HG02852 (cell line): ENCODE measurements at regions not wholly inside any gene's neighbourhood (a gene's known extent, or its start where the extent isn't known, plus 50 kb on each side); places are given as distances from the start of the nearest gene placed in this dataset.

Source experiments
- ATAC-seq: cut with Tn5 transposase; IDR thresholded peaks from one replicate; pipeline ENCODE4 v1.9.1; 2021; ENCODE audit warnings: mild to moderate bottlenecking, moderate library complexity; ENCODE audit not compliant: unreplicated experiment

GRCh38 chr4:123866796-123867195 lies 470.2 kb downstream of the SPRY1 start:
- ATAC-seq = no peak

DNA sequence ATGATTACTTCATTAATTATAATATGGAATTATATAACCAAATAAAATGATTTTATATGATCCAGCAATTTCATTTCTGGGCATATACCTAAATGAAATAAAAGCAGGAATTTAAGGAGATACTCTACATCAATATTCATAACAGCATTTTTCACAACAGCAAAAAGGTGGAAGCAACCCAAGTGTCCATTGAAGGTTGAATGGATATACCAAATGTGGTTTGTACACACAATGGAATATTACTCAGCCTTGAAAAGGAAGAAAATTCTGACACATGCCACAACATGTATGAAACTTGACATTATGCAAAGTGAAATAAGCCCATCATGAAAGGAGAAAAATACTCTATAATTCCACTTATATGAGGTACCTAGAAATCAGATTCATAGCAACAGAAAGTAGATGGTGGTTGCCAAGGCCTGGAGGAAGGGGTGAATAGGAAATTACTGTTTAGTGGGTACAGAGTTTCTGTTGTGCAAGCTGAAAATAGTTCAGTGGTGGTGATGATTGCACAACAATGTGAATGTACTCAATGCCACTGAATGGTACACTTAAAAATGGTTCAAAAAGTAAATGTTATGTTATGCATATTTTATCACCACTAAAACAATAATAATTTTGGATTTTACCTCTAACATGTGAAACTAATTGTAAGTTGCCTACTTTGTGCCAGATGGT lies 471.5 kb downstream of the SPRY1 start:
- ATAC-seq = no peak

GRCh38 chr4:123869286-123870215 lies 473.0 kb downstream of the SPRY1 start:
- no peak for ATAC-seq

DNA sequence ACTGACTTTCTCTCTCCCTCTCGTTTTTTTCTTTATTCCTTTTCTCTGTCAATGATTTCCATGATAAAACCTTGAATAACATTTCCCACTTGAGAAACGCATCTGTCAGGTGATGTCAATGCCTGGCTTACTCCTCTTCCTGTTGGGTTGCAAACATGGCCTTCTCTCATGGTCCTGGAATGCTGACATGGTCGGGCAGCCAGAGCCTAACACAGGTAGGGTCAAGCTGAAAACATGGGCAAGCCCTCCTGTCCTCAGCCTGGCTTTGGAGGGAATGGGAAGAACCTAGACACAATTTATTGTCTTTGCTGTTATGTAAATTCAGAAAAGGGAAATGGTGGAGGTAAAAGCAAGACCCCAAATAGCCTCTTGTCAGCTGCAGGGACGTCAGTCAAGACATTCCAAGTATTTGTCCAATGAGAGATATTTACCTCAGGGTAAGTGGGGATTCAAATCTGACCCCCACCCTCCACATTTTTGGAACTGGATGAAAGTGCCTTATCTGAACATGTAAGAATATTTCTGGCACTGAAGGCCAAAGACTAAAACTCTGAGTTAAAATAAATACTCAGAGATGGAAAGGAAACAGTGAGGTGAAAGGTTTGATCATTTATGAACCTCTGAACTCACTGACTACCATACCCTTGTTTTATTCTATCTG lies 473.8 kb downstream of the SPRY1 start:
- ATAC-seq = no peak

DNA sequence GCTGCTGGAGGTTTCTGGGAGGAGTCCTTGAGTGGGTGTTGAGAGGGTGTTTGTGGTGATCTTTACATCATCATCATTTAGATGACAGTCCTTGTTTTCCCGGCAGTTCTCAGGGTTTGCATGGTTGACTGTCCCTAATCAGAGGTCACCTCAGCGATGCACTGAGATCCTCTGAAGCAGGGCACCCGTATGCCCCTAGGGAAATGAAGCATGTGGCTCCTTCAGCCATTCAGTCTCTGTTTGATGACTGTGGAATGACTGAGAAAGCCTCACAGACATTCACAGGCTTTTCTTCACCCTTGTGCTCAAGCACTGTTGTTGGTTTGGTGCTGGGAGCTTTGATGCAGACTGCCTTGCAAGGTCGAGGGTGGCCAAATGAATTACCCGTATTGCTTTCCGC lies 474.7 kb downstream of the SPRY1 start:
- ATAC-seq = no peak

DNA sequence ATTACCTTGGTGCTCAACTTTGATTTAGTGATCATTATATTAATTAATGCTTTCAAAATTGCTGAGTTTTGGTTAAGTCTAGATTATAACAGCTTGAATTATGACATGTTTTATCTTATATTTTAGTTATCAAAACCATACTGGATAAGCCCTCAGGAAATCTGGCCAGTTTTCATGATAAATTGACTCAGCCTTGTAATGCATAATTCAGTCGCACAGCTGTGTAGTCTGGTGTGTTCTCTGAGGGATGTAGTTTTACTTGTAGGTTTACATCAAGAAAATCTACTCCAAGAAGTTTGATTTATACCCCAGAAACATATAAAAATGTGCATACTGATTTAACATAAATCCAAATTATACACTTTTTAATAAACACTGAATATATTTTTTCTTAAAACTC lies 477.5 kb downstream of the SPRY1 start:
- ATAC-seq = no peak

- ATAC-seq = no peak
These were observed 479.5 kb downstream of the SPRY1 start for GRCh38 chr4:123876143-123876542.

DNA sequence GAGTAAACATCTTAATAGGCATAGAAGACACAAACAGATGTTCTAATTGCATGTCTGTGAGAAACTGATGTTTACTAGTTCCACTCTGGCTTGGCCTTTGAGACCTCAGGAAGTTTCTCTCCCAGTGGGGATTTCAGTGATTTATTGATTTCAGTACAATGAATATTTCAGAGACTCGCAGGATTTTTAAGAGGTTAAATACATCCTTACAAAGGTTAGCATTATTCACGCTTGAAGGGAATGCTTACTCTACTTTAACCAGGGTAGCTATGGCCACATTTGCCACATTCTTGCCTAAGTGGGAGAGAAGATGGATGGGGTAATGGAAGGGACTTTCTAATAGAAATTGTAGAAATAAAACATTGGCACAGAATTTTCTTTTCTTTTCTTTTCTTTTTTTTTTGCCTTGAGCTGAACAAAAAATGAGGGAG lies 480.1 kb downstream of the SPRY1 start:
- no peak for ATAC-seq

GRCh38 chr4:123877551-123877950 lies 481.0 kb downstream of the SPRY1 start:
- no peak for ATAC-seq

GRCh38 chr4:123878976-123879375 lies 482.4 kb downstream of the SPRY1 start:
- no peak for ATAC-seq

- ATAC-seq = no peak
These were observed 484.0 kb downstream of the SPRY1 start for GRCh38 chr4:123880631-123881030.

GRCh38 chr4:123884922-123885321 lies 488.3 kb downstream of the SPRY1 start:
- ATAC-seq = no peak

GRCh38 chr4:123889507-123889906 lies 492.9 kb downstream of the SPRY1 start:
- no peak for ATAC-seq

DNA sequence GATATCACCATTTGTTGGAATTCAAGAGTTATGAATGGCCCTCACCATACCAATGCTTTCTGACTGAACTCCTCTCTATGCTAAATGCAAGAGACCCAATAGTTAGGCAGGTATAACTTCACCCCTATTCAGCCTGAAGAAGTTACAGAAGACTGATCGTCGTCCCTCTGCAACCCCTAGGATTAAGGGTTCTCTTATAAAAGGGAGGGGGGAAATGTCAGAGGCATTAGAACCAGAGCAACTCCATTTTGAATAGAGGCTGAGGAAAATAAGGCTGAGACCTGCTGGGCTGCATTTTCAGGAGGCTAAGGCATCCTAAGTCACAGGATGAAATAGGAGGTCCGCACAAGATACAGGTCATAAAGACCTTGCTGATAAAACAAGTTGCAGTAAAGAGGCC lies 494.3 kb downstream of the SPRY1 start:
- no peak for ATAC-seq

GRCh38 chr4:123891881-123892280 lies 495.3 kb downstream of the SPRY1 start:
- no peak for ATAC-seq

DNA sequence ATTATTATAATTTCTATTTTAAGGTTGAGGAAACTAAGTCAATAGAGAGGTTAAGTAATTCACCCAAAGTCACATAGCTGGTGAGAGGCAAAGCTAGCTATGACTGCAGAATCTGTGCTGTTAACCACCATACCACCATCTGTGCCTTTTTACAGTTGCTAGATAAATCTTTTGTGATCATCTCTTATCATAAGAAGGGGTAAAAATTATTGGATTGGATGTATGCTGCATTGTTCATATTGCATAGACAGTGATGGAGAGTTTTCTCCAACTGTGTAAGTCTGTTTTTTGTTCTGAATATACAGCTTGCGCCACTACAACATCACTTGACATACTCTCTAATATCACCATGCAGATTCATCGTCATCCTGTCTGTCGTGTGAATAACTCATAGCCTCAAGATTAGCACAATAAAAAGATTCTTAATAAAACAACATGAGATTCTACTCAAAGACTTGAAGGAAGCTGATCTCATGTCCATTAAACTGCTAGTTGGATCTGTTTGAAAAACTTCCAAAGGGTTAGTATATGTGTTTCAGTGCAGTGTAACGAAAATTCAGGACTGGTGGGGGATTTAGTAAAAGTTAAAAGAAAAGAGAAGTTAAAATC lies 495.9 kb downstream of the SPRY1 start:
- no peak for ATAC-seq

DNA sequence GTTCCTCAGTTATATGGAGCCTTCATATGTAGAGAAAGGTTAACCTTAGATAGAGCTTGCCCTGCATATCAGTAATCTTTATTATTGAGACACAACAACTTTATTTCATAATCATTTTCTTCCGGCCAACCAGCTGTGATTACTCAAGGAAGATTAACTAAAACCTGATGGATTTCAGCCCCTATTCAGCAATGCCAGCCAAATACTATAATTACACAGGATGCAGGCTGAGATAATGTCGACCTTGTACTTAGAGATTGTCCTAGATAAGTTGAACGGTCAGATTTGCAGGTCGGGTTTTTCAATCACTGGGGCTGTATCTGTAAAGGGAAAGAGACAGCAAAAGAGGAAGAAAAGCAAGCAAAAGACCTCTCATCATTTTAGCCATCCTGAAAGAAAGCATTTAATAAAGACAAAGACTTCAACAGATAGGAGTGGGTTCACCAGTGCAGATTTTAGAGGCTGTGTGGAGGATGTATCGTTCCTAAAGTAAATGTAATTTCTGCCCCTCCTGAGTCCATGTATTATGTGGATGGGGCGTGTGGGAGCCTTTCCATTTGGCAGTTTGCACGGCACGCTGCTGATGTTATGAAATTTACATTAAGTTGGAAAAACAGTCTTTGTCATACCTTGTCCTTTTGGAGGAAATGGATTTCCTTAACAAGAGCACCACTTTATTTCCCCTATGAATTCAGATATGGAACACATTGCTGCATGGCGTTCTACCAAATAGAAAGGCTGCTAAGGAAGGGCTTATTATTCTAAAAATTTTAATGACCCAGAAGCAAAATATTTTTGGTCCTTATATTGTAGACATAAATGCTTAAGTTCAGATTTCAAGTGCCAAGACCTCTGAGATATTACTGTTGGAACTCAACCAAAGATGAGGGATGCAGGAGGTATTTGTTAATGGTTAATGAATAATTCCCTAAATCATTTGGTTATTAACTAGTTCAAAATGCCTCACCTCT lies 496.7 kb downstream of the SPRY1 start:
- no peak for ATAC-seq

GRCh38 chr4:123896446-123897071 lies 500.0 kb downstream of the SPRY1 start:
- ATAC-seq = no peak

GRCh38 chr4:123898946-123899666 lies 502.5 kb downstream of the SPRY1 start:
- ATAC-seq = no peak
